PC-3 (cell line): ENCODE measurements at regions not wholly inside any gene's neighbourhood (a gene's known extent, or its start where the extent isn't known, plus 50 kb on each side); places are given as distances from the start of the nearest gene placed in this dataset.

ENCODE experiments used
- CTCF ChIP-seq: fragments of 300-600 bp; sonication (generic); conservative IDR thresholded peaks from 2 replicates; pipeline ENCODE4 v1.5.1; 2017; ENCODE audit warnings: antibody characterized with exemption, low read depth, mild to moderate bottlenecking, low read length
- EZH2 ChIP-seq: fragments of 300-600 bp; sonication (generic); IDR thresholded peaks from one replicate; pipeline ENCODE4 v1.6.1; 2017; ENCODE audit warnings: antibody characterized with exemption, mild to moderate bottlenecking, low read length; ENCODE audit not compliant: unreplicated experiment
- EZH2phosphoT487 ChIP-seq: fragments of 300-600 bp; sonication (generic); IDR thresholded peaks from 2 replicates; pipeline ENCODE4 v1.6.1; 2018; ENCODE audit warnings: mild to moderate bottlenecking, antibody characterized with exemption, low read length, borderline replicate concordance

- TF ChIP-seq CTCF (no peak), EZH2 (no peak), EZH2phosphoT487 (no peak)
Measured at GRCh38 chr3:147846293-147846692, 437.1 kb downstream of the ZIC1 start.
